GM18520 (cell line): ENCODE measurements at regions not wholly inside any gene's neighbourhood (a gene's known extent, or its start where the extent isn't known, plus 50 kb on each side); places are given as distances from the start of the nearest gene placed in this dataset.
"Not testable (repeated sequence)": the region's sequence is repeated elsewhere in the genome, so short reads cannot be mapped to it uniquely, and the experiment has no call there.

ENCODE experiments used
- ATAC-seq: cut with Tn5 transposase; IDR thresholded peaks from one replicate; pipeline ENCODE4 v1.9.1; 2021; ENCODE audit not compliant: unreplicated experiment

- no peak for ATAC-seq
Observed at GRCh38 chr5:41995193-41995592, 70.1 kb downstream of the FBXO4 start.

- ATAC-seq: no peak
Observed at GRCh38 chr5:42001673-42002072, 76.6 kb downstream of the FBXO4 start.

GRCh38 chr5:42003852-42004251 lies 78.8 kb downstream of the FBXO4 start:
- ATAC-seq: not testable (repeated sequence)

- no peak for ATAC-seq
Observed at GRCh38 chr5:42005561-42006153, 80.6 kb downstream of the FBXO4 start.

- no peak for ATAC-seq
Observed at GRCh38 chr5:42013561-42013960, 88.5 kb downstream of the FBXO4 start.

GRCh38 chr5:42015254-42015653 lies 90.2 kb downstream of the FBXO4 start:
- ATAC-seq: no peak

GRCh38 chr5:42015681-42016080 lies 90.6 kb downstream of the FBXO4 start:
- no peak for ATAC-seq

- no peak for ATAC-seq
Observed at GRCh38 chr5:42020788-42021530, 95.9 kb downstream of the FBXO4 start.

- no peak for ATAC-seq
Observed at GRCh38 chr5:42021923-42022322, 96.8 kb downstream of the FBXO4 start.

- no peak for ATAC-seq
Observed at GRCh38 chr5:42022383-42022972, 97.4 kb downstream of the FBXO4 start.

GRCh38 chr5:42026446-42026845 lies 101.4 kb downstream of the FBXO4 start:
- ATAC-seq: no peak

- no peak for ATAC-seq
Observed at GRCh38 chr5:42032137-42032536, 107.1 kb downstream of the FBXO4 start.

GRCh38 chr5:42035526-42035925 lies 110.4 kb downstream of the FBXO4 start:
- no peak for ATAC-seq

GRCh38 chr5:42036379-42036778 lies 111.3 kb downstream of the FBXO4 start:
- ATAC-seq: no peak

- ATAC-seq: no peak
Observed at GRCh38 chr5:42037379-42037932, 112.4 kb downstream of the FBXO4 start.

- ATAC-seq: no peak
Observed at GRCh38 chr5:42043400-42043799, 118.3 kb downstream of the FBXO4 start.

- ATAC-seq: peak; percentile 86
Observed at GRCh38 chr5:42057254-42057690, 132.2 kb downstream of the FBXO4 start.

- no peak for ATAC-seq
Observed at GRCh38 chr5:42059291-42059690, 134.2 kb downstream of the FBXO4 start.

GRCh38 chr5:42059778-42060464 lies 134.8 kb downstream of the FBXO4 start:
- ATAC-seq: no peak

GRCh38 chr5:42061121-42061520 lies 136.0 kb downstream of the FBXO4 start:
- ATAC-seq: no peak

- ATAC-seq: no peak
Observed at GRCh38 chr5:42064821-42065220, 139.7 kb downstream of the FBXO4 start.
